Urinary bladder (tissue), 3 donors: ENCODE measurements at regions not wholly inside any gene's neighbourhood (a gene's known extent, or its start where the extent isn't known, plus 50 kb on each side); places are given as distances from the start of the nearest gene placed in this dataset.
"Not testable (repeated sequence)": the region's sequence is repeated elsewhere in the genome, so short reads cannot be mapped to it uniquely, and the experiment has no call there.

Experiments used
- DNase-seq: peaks from one replicate; pipeline ENCODE4 v3.0.0-alpha.2; 2015; ENCODE audit errors: extremely low spot score
- H3K27ac ChIP-seq: one replicate; pipeline ENCODE4 v1.5.1; 2013; ENCODE audit warnings: low read depth, mild to moderate bottlenecking, moderate library complexity
- H3K36me3 ChIP-seq: one replicate; pipeline ENCODE4 v1.6.1; 2013; ENCODE audit warnings: mild to moderate bottlenecking, moderate library complexity; ENCODE audit not compliant: insufficient read depth
- H3K4me1 ChIP-seq: one replicate; pipeline ENCODE4 v1.6.1; 2013; ENCODE audit warnings: mild to moderate bottlenecking, moderate library complexity; ENCODE audit not compliant: insufficient read depth
- H3K4me3 ChIP-seq: one replicate; pipeline ENCODE4 v1.5.1; 2013; ENCODE audit warnings: low read depth, low read length
- WGBS: extraction: QIAGEN DNeasy Blood & Tissue Kit; methylation state at CpG from one replicate; pipeline ENCODE4 v1.1.7; 2013; 5-methylcytosine and 5-hydroxymethylcytosine counted together
- donor health status: healthy with polysubstance abuse.
- donor health status: healthy.

DNA sequence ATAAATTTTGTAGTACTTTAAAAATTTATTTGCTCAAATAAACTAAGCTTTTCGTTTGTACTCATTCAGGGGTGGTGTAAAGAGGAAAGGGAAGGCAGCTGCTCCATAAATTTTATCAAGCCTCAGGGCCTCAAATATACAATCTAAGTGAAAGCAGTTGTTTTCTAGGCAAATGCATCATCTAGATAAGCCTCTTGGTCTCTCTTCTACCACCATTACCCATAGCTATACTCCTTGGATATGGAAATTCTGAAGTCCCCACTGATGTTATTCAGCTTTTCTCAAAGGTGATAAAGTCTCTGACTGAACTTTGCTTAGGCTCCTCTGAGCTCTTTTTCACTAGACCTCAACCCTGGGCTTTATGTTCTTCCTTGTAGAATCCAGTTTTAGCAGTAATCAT is 1313.1 kb downstream of the JRKL start:
- WGBS, result 20% methylated on average over 1 of the region's 1 CpG

DNA sequence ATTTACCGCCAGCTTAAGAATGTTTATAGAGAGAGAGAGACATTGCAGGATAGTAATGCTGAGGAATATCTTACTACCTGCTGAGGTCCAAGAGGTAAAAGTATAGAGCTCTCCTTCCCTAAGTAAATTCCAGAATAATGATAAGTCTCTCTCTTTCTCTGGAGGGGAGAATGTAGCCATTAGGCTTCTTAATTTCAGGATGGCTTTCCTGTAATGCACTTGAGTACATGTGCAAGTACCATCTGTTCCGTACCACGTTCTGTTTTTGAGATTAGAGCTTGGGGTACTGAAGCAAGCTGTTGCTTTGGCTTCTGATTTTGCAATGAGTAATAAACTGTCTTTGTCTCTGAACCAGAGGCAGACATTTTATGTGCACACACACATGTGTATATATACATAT is 1314.0 kb downstream of the JRKL start:
- no peaks in the 10 kb centered on the region for H3K36me3 ChIP-seq
- no peak for DNase-seq
- no peak overlapping the region for H3K4me3 ChIP-seq
- H3K27ac ChIP-seq, result no peak overlapping the region
- WGBS, result 69% methylated on average over 3 of the region's 3 CpGs
- no peaks in the 10 kb centered on the region for H3K4me1 ChIP-seq

More for the DNA sequence above, 1313.1 kb downstream of the JRKL start:
- Histone ChIP-seq H3K27ac (no peak overlapping the region), H3K4me1 (no peaks in the 10 kb centered on the region), H3K36me3 (no peaks in the 10 kb centered on the region), H3K4me3 (no peak overlapping the region)
- no peak for DNase-seq

DNA sequence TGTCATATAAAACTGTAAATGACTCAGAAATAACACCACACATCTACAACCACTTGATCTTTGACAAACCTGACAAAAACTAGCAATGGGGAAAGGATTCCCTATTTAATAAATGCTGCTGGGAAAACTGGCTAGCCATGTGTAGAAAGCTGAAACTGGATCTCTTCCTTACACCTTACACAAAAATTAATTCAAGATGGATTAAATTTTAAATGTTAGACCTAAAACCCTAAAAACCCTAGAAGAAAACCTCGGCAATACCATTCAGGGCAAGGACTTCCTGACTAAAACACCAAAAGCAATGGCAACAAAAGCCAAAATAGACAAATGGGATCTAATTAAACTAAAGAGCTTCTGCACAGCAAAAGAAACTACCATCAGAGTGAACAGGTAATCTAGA is 1315.3 kb upstream of the CNTN5 start:
- not testable (repeated sequence) for H3K4me3 ChIP-seq, DNase-seq
- WGBS, result 97% methylated on average over 1 of the region's 1 CpG

DNA sequence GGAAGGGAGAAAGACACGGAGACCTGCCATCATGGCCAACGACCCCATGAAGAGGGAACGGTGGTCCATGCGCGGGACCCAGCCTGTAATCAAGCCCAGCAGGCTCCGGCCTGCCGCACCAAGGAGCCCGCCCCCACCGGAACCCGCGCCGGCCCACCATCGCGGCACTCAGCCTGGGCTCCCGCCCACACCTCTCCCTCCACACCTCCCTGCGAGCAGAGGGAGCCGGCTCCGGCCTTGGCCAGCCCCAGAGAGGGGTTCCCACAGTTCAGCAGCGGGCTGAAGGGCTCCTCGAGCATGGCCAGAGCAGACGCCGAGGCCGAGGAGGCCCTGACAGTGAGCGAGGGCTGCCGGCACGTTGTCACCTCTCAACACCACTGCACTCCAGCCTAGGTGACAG is 1302.8 kb upstream of the CNTN5 start:
- H3K4me3 ChIP-seq, result no peak overlapping the region
- 97% methylated on average over 26 of the region's 26 CpGs for WGBS
- H3K4me1 ChIP-seq, result no peaks in the 10 kb centered on the region
- H3K27ac ChIP-seq, result no peak overlapping the region
- no peaks in the 10 kb centered on the region for H3K36me3 ChIP-seq
- DNase-seq, result no peak

More for the DNA sequence above, 1315.3 kb upstream of the CNTN5 start:
- not testable (repeated sequence) for H3K36me3 ChIP-seq, H3K27ac ChIP-seq, H3K4me1 ChIP-seq

DNA sequence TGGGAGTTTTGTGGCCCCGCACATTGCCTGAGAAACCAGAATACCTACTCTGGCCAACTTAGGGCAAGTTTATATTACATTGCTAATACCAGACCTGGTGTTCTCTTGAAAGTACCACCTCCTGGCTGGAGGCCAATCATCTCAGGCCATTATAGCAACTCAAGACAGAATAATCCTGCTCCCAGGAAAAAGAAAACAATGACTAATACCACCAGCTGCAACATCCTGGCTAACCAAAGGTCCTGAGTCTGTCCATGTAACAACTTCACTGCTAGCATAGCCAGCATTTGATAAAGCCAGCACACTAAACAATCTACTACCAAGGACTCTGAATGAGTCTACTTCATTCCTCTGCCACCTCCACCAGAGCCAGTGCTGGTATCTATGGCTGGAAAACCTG is 1298.7 kb upstream of the CNTN5 start:
- DNase-seq, result no peak
- Histone ChIP-seq H3K27ac (no peak overlapping the region), H3K36me3 (no peaks in the 10 kb centered on the region), H3K4me3 (no peak overlapping the region), H3K4me1 (no peaks in the 10 kb centered on the region)
- WGBS, result 90% methylated on average over 1 of the region's 1 CpG

DNA sequence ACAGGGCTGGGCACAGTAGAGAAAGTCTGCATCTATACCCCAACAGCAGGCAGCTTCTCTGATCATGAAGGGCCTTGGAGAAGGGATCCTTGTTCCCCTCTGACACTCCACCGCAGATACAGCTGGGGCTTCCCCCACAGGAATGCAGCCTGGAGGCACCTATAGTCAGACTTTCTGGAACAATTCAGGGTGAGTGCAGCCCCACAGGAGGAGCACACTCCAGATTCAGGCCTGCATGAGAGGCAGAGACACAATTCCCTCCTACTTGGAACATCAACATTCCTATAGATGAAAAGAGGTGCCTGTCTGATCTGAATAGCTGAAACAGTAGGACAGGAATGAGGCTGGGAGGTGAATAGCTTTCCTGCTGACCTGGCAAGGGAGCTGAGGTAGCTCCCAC is 1298.0 kb upstream of the CNTN5 start:
- 88% methylated on average over 1 of the region's 1 CpG for WGBS
- no peak overlapping the region for H3K4me3 ChIP-seq
- no peak for DNase-seq

DNA sequence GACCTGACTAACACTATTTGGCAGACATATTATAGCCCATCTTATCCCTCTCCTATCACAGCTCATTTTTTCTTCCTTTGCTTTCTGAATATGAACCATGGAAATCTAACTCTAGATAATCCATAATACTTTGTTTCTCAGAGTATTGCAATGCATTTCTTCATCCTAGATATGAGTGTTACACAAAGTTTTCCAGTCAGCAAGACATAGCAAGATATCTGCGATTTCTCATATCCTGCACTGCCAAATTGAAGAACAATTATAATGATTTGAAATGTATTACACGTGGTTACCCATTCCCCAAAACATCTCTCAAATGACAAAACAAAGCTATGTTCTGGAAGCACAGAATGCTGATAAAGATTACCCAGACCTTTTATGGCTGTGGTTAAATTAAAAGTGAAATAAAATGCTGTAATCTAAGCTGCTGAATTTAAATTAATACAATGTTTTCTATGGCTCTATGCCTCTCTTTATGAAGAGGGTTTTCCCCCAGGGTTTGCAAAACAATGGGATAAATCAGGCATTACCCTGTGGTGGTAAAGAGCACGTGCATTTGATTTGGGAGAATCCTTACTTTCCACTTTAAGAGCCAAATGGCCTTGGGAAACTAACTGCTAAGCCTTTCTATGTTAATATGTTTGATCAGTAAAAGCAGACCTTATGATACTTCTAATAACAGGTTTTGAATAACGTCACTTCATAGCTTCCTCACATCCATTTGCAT is 1291.0 kb upstream of the CNTN5 start:
- Histone ChIP-seq H3K4me1 (no peaks in the 10 kb centered on the region), H3K4me3 (no peak overlapping the region), H3K36me3 (no peaks in the 10 kb centered on the region), H3K27ac (no peak overlapping the region)
- DNase-seq, result no peak
- 43% methylated on average over 4 of the region's 4 CpGs for WGBS

More for the DNA sequence above, 1298.0 kb upstream of the CNTN5 start:
- Histone ChIP-seq H3K36me3 (no peaks in the 10 kb centered on the region), H3K4me1 (no peaks in the 10 kb centered on the region), H3K27ac (no peak overlapping the region)

DNA sequence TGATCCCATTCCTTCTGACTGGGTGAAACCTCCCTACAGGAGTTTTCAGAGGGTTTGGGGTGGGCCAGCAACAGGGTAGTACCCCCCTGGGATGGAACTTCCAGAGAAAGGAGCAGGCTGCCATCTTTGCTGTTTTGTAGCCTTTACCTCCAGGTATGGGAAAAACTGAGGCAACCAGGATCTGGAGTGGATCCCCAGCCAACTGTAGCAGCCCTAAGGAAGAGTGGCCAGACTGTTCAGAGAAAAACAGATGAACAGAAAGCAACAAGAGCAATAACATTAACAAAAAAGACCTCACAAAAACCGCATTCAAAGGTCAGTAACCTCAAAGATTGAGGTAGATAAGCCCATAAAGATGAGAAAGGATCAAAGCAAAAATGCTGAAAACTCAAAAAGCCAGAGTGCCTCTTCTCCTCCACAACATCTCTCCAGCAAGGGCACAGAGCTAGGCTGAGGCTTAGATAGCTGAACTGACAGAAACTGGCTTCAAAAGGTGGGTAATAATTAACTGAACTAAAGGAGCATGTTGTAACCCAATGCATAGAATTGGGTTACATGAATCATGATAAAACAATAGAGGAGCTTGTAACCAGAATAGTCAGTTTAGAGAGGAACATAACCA is 1288.6 kb upstream of the CNTN5 start:
- no peak overlapping the region for H3K27ac ChIP-seq
- no peaks in the 10 kb centered on the region for H3K36me3 ChIP-seq
- H3K4me3 ChIP-seq, result no peak overlapping the region
- 48% methylated on average over 1 of the region's 1 CpG for WGBS
- no peak for DNase-seq
- no peaks in the 10 kb centered on the region for H3K4me1 ChIP-seq

DNA sequence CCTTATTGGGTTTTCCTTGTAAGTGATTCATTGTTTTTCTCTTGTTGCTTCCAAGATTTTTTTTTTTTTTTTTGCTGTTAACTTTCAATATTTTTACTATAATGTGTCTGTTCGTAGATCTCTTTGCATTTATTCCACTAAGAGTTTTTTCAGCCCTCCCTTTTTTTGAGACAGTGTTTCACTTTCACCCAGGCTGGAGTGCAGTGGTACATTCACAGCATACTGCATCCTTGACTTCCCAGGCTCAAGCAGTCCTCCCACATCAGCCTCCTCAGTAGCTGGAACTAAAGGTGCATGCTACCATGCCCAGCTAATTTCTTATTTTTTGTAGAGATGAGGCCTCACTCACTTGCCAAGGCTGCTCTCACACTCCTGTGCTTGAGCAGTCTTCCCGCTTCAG is 1282.0 kb upstream of the CNTN5 start:
- no peak overlapping the region for H3K27ac ChIP-seq
- DNase-seq, result no peak
- WGBS, result 84% methylated on average over 2 of the region's 2 CpGs
- H3K4me1 ChIP-seq, result no peaks in the 10 kb centered on the region
- no peaks in the 10 kb centered on the region for H3K36me3 ChIP-seq
- no peak overlapping the region for H3K4me3 ChIP-seq

DNA sequence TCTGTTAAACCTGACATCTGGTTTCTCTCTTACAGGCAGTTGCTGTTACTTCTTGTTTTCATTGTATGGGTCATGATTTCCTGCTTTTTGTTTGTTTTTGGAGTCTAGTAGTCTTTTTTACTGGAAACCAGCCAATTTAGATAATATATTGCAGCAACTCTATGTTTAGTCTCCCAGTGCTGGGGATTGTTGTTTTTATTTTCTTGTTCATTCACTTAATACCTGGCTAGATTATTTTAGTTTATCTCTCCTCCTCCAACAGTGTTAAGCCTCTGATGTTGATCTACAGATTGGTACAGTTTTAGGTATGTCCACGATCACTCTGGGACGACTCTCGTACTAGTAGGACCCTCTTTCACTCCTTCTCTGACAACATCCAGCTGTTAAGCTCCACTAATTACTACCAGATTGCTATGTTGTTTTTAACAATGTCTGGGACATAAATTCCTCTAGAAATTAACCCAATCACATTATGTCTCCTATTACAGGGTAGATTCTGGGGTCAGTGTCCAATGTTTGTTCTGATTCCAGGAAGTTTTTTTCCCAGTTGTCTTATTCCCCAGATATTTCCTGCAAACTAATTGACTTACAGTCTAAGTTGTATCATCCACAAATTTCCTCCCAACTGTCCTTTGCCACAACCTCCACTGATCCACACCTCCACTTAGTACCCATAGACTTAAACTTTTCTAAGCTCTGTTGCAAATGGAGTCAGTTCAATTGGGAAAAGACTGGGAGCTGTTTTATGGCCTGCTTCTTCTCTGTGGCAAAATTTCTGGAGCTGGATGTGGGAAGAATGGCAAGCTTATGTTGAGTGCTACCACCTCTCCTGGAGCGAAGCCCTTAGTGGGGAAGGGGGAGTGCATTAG is 1280.6 kb upstream of the CNTN5 start:
- no peaks in the 10 kb centered on the region for H3K36me3 ChIP-seq
- peak; percentile 51 for DNase-seq
- H3K27ac ChIP-seq, result no peak overlapping the region
- H3K4me1 ChIP-seq, result no peaks in the 10 kb centered on the region
- no peak overlapping the region for H3K4me3 ChIP-seq
- 53% methylated on average over 4 of the region's 4 CpGs for WGBS

DNA sequence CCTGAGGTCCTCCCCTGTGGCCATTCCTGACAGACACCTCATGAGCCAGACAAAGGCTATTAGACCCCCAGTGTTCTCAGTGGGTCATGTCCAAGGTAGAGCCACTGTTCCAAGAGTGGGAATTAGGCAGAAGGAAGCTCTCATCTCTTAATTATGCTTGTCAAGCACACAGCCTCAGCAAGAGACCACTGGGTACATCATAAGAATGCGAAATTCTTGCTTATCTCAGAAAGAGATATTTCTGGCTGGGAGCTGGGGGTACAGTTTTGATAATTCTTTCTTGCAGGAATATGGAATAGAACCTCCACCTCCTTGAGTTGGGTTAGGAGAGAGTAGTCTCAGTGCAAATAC is 1280.0 kb upstream of the CNTN5 start:
- WGBS, result 78% methylated on average over 1 of the region's 1 CpG
- H3K4me1 ChIP-seq, result no peaks in the 10 kb centered on the region
- H3K4me3 ChIP-seq, result no peak overlapping the region
- no peak for DNase-seq
- no peak overlapping the region for H3K27ac ChIP-seq
- no peaks in the 10 kb centered on the region for H3K36me3 ChIP-seq

DNA sequence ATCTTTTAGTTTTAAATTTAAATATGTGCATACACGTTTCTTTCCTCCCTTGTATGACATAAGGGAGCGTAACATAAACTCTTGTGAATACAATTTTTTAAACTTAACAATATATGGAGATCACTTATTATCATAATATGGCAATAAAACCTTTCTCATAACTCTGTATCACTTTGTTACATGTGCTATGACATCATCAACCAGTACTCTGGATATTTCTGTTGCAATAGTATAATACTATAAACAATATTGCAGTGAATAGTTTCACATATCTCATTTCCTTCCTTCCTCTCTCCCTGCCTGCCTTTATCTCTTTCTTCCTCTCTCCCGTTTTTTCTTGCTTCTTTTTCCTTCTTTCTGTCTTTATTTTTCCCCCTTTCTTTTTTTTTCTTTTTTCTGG is 1278.0 kb upstream of the CNTN5 start:
- Histone ChIP-seq H3K4me3 (no peak overlapping the region), H3K36me3 (no peaks in the 10 kb centered on the region), H3K4me1 (no peaks in the 10 kb centered on the region), H3K27ac (no peak overlapping the region)
- no peak for DNase-seq
- WGBS, result 62% methylated on average over 3 of the region's 3 CpGs

DNA sequence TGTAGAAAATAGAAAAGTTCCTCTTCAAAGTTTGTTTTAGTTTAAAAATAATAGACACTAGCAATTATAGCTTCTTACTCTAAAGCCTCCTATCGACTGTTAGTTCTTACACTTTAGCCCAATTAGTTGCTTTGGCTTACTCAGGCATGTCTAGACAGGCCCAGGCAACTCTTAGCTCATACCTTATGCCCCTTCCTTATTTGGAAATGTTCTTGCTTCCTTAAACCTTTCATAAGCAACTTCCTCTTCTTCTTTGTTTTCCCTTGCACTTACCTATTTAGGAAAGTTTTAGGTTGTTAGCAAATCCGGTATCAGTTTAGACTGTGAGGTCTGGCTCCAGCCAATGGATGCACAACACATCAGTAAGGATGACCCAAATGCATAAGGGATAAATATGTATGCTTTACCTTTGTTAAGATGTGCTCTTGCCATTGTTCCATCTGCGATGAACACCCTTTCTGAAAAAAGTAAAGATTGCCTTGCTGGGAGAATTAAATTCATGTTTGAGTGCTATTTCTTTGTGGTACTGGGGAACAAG is 1277.5 kb upstream of the CNTN5 start:
- WGBS, result 90% methylated on average over 3 of the region's 3 CpGs
- Histone ChIP-seq H3K27ac (no peak overlapping the region), H3K36me3 (no peaks in the 10 kb centered on the region), H3K4me3 (no peak overlapping the region), H3K4me1 (no peaks in the 10 kb centered on the region)
- no peak for DNase-seq
